ENCODE measurements at regions not wholly inside any gene's neighbourhood (a gene's known extent, or its start where the extent isn't known, plus 50 kb on each side); places are given as distances from the start of the nearest gene placed in this dataset.

GRCh38 chr1:115188680-115189395 lies 99.5 kb upstream of the TSPAN2 start:
- no peaks in the 10 kb centered on the region for H3K9me3 ChIP-seq (ENCODE audit: control insufficient read depth, low read length)
- no peak for DNase-seq (ENCODE audit: low read depth)
- H3K4me1 ChIP-seq (ENCODE audit: control insufficient read depth, insufficient read depth, low read length) = peaks cover 46% of the 10 kb centered on the region
- H3K27me3 ChIP-seq (replicated peaks; ENCODE audit: control insufficient read depth, insufficient read depth, low read length) = no peaks in the 10 kb centered on the region
- no peaks in the 10 kb centered on the region for H3K36me3 ChIP-seq (ENCODE audit: control insufficient read depth, insufficient read depth, low read length, severe bottlenecking)
- peak overlapping the region; percentile 9 for H3K9ac ChIP-seq (ENCODE audit: low read length)
- H3K4me3 ChIP-seq (ENCODE audit: low read length) = no peak overlapping the region

GRCh38 chr1:115186711-115187265 lies 97.5 kb upstream of the TSPAN2 start:
- no peak for DNase-seq (ENCODE audit: low read depth)
- Histone ChIP-seq H3K4me1 (ENCODE audit: control insufficient read depth, insufficient read depth, low read length) (peaks cover 54% of the 10 kb centered on the region), H3K4me3 (ENCODE audit: low read length) (no peak overlapping the region), H3K27me3 (replicated peaks; ENCODE audit: control insufficient read depth, insufficient read depth, low read length) (no peaks in the 10 kb centered on the region), H3K36me3 (ENCODE audit: control insufficient read depth, insufficient read depth, low read length, severe bottlenecking) (no peaks in the 10 kb centered on the region), H3K9me3 (ENCODE audit: control insufficient read depth, low read length) (no peaks in the 10 kb centered on the region), H3K9ac (ENCODE audit: low read length) (no peak overlapping the region)

DNA sequence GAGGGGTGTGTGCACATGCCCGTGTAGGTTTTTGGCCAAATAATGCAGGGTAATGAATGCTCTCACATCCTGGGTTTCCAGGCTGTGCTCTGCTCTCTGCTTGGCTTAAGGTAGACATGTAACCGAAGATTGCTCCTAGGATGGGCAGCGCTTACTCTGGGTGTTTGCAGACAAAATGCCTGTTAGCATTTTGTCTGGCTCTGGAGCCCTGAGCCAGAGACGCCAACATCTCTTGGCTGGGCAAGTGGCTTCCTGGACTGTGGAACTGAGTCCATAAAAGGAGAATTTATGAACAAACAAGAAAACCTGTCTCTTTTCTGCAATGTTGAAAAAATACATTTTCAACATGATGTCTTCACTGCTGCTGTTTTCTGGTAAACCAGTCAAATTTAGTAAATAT lies 96.0 kb upstream of the TSPAN2 start:
- peak overlapping the region; percentile 38 for H3K4me3 ChIP-seq (ENCODE audit: low read length)
- DNase-seq (ENCODE audit: low read depth) = no peak
- no peaks in the 10 kb centered on the region for H3K27me3 ChIP-seq (replicated peaks; ENCODE audit: control insufficient read depth, insufficient read depth, low read length)
- H3K9me3 ChIP-seq (ENCODE audit: control insufficient read depth, low read length) = no peaks in the 10 kb centered on the region
- peaks cover 50% of the 10 kb centered on the region for H3K4me1 ChIP-seq (ENCODE audit: control insufficient read depth, insufficient read depth, low read length)
- no peaks in the 10 kb centered on the region for H3K36me3 ChIP-seq (ENCODE audit: control insufficient read depth, insufficient read depth, low read length, severe bottlenecking)
- peak overlapping the region; percentile 74 for H3K9ac ChIP-seq (ENCODE audit: low read length)

GRCh38 chr1:115184951-115185331 lies 95.6 kb upstream of the TSPAN2 start:
- Histone ChIP-seq H3K9ac (ENCODE audit: low read length) (peak overlapping the region; percentile 74), H3K27me3 (replicated peaks; ENCODE audit: control insufficient read depth, insufficient read depth, low read length) (no peaks in the 10 kb centered on the region), H3K36me3 (ENCODE audit: control insufficient read depth, insufficient read depth, low read length, severe bottlenecking) (no peaks in the 10 kb centered on the region), H3K9me3 (ENCODE audit: control insufficient read depth, low read length) (no peaks in the 10 kb centered on the region), H3K4me3 (ENCODE audit: low read length) (peak overlapping the region; percentile 38), H3K4me1 (ENCODE audit: control insufficient read depth, insufficient read depth, low read length) (peaks cover 50% of the 10 kb centered on the region)
- peak; percentile 54 for DNase-seq (ENCODE audit: low read depth)

GRCh38 chr1:115184260-115184950 lies 95.1 kb upstream of the TSPAN2 start:
- Histone ChIP-seq H3K4me1 (ENCODE audit: control insufficient read depth, insufficient read depth, low read length) (peaks cover 51% of the 10 kb centered on the region), H3K36me3 (ENCODE audit: control insufficient read depth, insufficient read depth, low read length, severe bottlenecking) (no peaks in the 10 kb centered on the region), H3K9me3 (ENCODE audit: control insufficient read depth, low read length) (no peaks in the 10 kb centered on the region), H3K27me3 (replicated peaks; ENCODE audit: control insufficient read depth, insufficient read depth, low read length) (no peaks in the 10 kb centered on the region), H3K9ac (ENCODE audit: low read length) (peak overlapping the region; percentile 74), H3K4me3 (ENCODE audit: low read length) (peak overlapping the region; percentile 38)
- DNase-seq (ENCODE audit: low read depth) = no peak

DNA sequence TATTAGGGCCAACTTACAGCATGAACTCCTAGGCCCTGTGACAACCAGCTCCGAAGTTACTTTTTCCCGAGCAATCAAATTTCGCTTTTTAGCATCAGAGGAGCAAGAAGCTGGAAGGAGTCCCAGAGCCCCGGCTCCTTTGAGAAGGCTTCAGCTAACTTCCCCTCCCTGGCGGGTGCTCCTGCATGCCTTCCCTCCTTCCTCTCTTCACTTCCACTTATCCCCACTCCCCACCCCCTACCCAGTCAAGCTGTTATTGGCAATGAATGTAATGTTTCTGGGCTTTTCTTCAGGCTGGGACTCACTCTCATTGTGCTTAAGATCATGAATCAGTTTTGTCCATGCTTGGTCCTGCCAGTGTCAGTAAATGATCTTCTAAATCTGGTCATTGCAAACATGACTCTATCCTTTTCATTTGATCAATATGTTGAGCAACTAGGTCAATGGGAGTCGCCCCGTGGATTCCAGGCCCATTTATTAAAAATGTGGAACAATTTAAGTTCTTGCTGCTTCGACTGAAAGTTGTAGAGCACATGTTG lies 94.5 kb upstream of the TSPAN2 start:
- no peak for DNase-seq (ENCODE audit: low read depth)
- Histone ChIP-seq H3K4me3 (ENCODE audit: low read length) (no peak overlapping the region), H3K36me3 (ENCODE audit: control insufficient read depth, insufficient read depth, low read length, severe bottlenecking) (no peaks in the 10 kb centered on the region), H3K4me1 (ENCODE audit: control insufficient read depth, insufficient read depth, low read length) (peaks cover 51% of the 10 kb centered on the region), H3K27me3 (replicated peaks; ENCODE audit: control insufficient read depth, insufficient read depth, low read length) (no peaks in the 10 kb centered on the region), H3K9me3 (ENCODE audit: control insufficient read depth, low read length) (no peaks in the 10 kb centered on the region), H3K9ac (ENCODE audit: low read length) (peak overlapping the region; percentile 74)

GRCh38 chr1:115183158-115183557 lies 93.9 kb upstream of the TSPAN2 start:
- Histone ChIP-seq H3K4me3 (ENCODE audit: low read length) (no peak overlapping the region), H3K27me3 (replicated peaks; ENCODE audit: control insufficient read depth, insufficient read depth, low read length) (no peaks in the 10 kb centered on the region), H3K4me1 (ENCODE audit: control insufficient read depth, insufficient read depth, low read length) (peaks cover 51% of the 10 kb centered on the region), H3K9me3 (ENCODE audit: control insufficient read depth, low read length) (no peaks in the 10 kb centered on the region), H3K9ac (ENCODE audit: low read length) (peak overlapping the region; percentile 74), H3K36me3 (ENCODE audit: control insufficient read depth, insufficient read depth, low read length, severe bottlenecking) (no peaks in the 10 kb centered on the region)
- no peak for DNase-seq (ENCODE audit: low read depth)

- DNase-seq (ENCODE audit: low read depth) = no peak
- Histone ChIP-seq H3K4me3 (ENCODE audit: low read length) (no peak overlapping the region), H3K27me3 (replicated peaks; ENCODE audit: control insufficient read depth, insufficient read depth, low read length) (no peaks in the 10 kb centered on the region), H3K9me3 (ENCODE audit: control insufficient read depth, low read length) (no peaks in the 10 kb centered on the region), H3K4me1 (ENCODE audit: control insufficient read depth, insufficient read depth, low read length) (peaks cover 51% of the 10 kb centered on the region), H3K9ac (ENCODE audit: low read length) (no peak overlapping the region), H3K36me3 (ENCODE audit: control insufficient read depth, insufficient read depth, low read length, severe bottlenecking) (no peaks in the 10 kb centered on the region)
Measured at GRCh38 chr1:115182012-115182715, 92.9 kb upstream of the TSPAN2 start.

GRCh38 chr1:115181231-115181630 lies 91.9 kb upstream of the TSPAN2 start:
- H3K4me1 ChIP-seq (ENCODE audit: control insufficient read depth, insufficient read depth, low read length) = peaks cover 51% of the 10 kb centered on the region
- no peak for DNase-seq (ENCODE audit: low read depth)
- H3K27me3 ChIP-seq (replicated peaks; ENCODE audit: control insufficient read depth, insufficient read depth, low read length) = no peaks in the 10 kb centered on the region
- no peaks in the 10 kb centered on the region for H3K36me3 ChIP-seq (ENCODE audit: control insufficient read depth, insufficient read depth, low read length, severe bottlenecking)
- no peak overlapping the region for H3K4me3 ChIP-seq (ENCODE audit: low read length)
- H3K9ac ChIP-seq (ENCODE audit: low read length) = peak overlapping the region; percentile 4
- H3K9me3 ChIP-seq (ENCODE audit: control insufficient read depth, low read length) = no peaks in the 10 kb centered on the region

DNA sequence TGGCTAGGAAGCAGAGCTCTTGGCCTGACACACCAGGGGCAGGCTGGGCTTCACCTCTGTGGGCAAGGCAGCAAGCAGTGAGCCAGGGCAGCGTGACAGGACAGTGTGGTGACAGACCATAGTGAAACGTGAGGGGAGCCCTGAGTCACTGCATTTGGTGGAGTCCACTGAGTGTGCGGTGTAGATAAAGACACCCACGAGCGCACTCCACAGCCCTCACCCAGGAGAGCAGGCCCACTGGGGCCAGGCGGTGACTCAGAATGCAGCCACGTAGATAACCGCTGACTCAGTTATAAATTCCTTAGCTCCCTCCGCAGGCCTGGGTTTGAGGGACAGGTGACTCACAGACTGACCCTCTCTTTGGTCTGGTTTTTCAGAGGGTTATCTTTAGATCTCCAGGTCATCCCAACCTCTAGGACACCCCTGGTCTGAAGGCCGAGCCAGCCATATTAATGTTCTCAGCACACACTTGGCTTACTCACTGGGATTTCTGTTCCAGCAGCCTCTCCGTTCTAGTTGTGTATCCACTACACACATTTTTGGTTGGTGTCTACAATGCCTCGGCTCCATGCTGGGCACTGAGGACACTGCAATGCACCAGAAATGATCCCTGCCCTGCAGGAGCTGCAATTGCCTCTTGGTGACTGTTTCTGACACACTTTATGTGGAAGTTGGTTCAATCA lies 90.2 kb upstream of the TSPAN2 start:
- H3K9me3 ChIP-seq (ENCODE audit: control insufficient read depth, low read length) = peaks cover 3% of the 10 kb centered on the region
- H3K9ac ChIP-seq (ENCODE audit: low read length) = peak overlapping the region; percentile 14
- H3K4me3 ChIP-seq (ENCODE audit: low read length) = no peak overlapping the region
- peaks cover 42% of the 10 kb centered on the region for H3K4me1 ChIP-seq (ENCODE audit: control insufficient read depth, insufficient read depth, low read length)
- no peaks in the 10 kb centered on the region for H3K36me3 ChIP-seq (ENCODE audit: control insufficient read depth, insufficient read depth, low read length, severe bottlenecking)
- no peaks in the 10 kb centered on the region for H3K27me3 ChIP-seq (replicated peaks; ENCODE audit: control insufficient read depth, insufficient read depth, low read length)
- DNase-seq (ENCODE audit: low read depth) = peak; percentile 84

Data from adipocyte (in vitro differentiated cells).